DMS 273 treated with DMSO at 0.1 percent for 48 hours (cell line): ENCODE measurements at regions not wholly inside any gene's neighbourhood (a gene's known extent, or its start where the extent isn't known, plus 50 kb on each side); places are given as distances from the start of the nearest gene placed in this dataset.
"Not testable (repeated sequence)": the region's sequence is repeated elsewhere in the genome, so short reads cannot be mapped to it uniquely, and the experiment has no call there.

Experiments used
- DNase-seq: peaks from one replicate; lab custom pipeline; 2025; lab: John Stamatoyannopoulos, UW

GRCh38 chr3:151593928-151594327 lies 133.1 kb upstream of the IGSF10 start:
- no peak for DNase-seq

GRCh38 chr3:151592287-151592686 lies 131.4 kb upstream of the IGSF10 start:
- DNase-seq = no peak

- no peak for DNase-seq
These were observed 130.6 kb upstream of the IGSF10 start for GRCh38 chr3:151591441-151591840.

- DNase-seq = no peak
These were observed 128.4 kb upstream of the IGSF10 start for GRCh38 chr3:151589311-151589710.

- DNase-seq = not testable (repeated sequence)
These were observed 126.8 kb upstream of the IGSF10 start for GRCh38 chr3:151587659-151588058.

- no peak for DNase-seq
These were observed 123.7 kb upstream of the IGSF10 start for GRCh38 chr3:151584566-151584965.

- DNase-seq = no peak
These were observed 120.2 kb upstream of the IGSF10 start for GRCh38 chr3:151581035-151581434.

- DNase-seq = no peak
These were observed 119.7 kb upstream of the IGSF10 start for GRCh38 chr3:151580591-151580990.

- no peak for DNase-seq
These were observed 118.9 kb upstream of the IGSF10 start for GRCh38 chr3:151579571-151580270.

GRCh38 chr3:151578495-151578894 lies 117.6 kb upstream of the IGSF10 start:
- DNase-seq = no peak

- DNase-seq = no peak
These were observed 115.8 kb upstream of the IGSF10 start for GRCh38 chr3:151576511-151577137.

- no peak for DNase-seq
These were observed 107.3 kb upstream of the IGSF10 start for GRCh38 chr3:151568184-151568583.

GRCh38 chr3:151567477-151567876 lies 106.6 kb upstream of the IGSF10 start:
- no peak for DNase-seq

GRCh38 chr3:151564261-151564660 lies 103.4 kb upstream of the IGSF10 start:
- no peak for DNase-seq

GRCh38 chr3:151563305-151563704 lies 102.4 kb upstream of the IGSF10 start:
- DNase-seq = no peak

- DNase-seq = no peak
These were observed 102.0 kb upstream of the IGSF10 start for GRCh38 chr3:151562891-151563290.

- DNase-seq = no peak
These were observed 101.0 kb upstream of the IGSF10 start for GRCh38 chr3:151561878-151562277.

- no peak for DNase-seq
These were observed 99.9 kb upstream of the IGSF10 start for GRCh38 chr3:151560738-151561137.

- no peak for DNase-seq
These were observed 98.9 kb upstream of the IGSF10 start for GRCh38 chr3:151559736-151560135.

- DNase-seq = no peak
These were observed 97.8 kb upstream of the IGSF10 start for GRCh38 chr3:151558661-151559060.

- no peak for DNase-seq
These were observed 96.4 kb upstream of the IGSF10 start for GRCh38 chr3:151557068-151557840.

- DNase-seq = no peak
These were observed 95.7 kb upstream of the IGSF10 start for GRCh38 chr3:151556596-151556995.

GRCh38 chr3:151555523-151555922 lies 94.7 kb upstream of the IGSF10 start:
- DNase-seq = no peak
